Endothelial cell of umbilical vein (primary cell): ENCODE measurements at regions not wholly inside any gene's neighbourhood (a gene's known extent, or its start where the extent isn't known, plus 50 kb on each side); places are given as distances from the start of the nearest gene placed in this dataset.

ENCODE experiments used
- BruUV-seq: library from RNA; stranded (reverse); fragments of 400-500 nt; replicated peaks from 2 replicates; lab custom pipeline; 2021; lab: Mats Ljungman, UMichigan
- CTCF ChIA-PET: fragments of 300-600, 350-600 bp; sonication (Branson Sonifier 250); formaldehyde crosslinking; loops from one replicate; lab custom pipeline; 2021; ENCODE audit warnings: antibody characterized with exemption, inconsistent platforms; lab: Charles Lee
- POLR2A ChIA-PET: fragments of 300-600, 350-600 bp; sonication (Branson Sonifier 250); formaldehyde crosslinking; loops from one replicate; lab custom pipeline; 2021; ENCODE audit warnings: antibody characterized with exemption, inconsistent platforms; lab: Charles Lee
- DNase-seq: peaks from one replicate; pipeline ENCODE4 v3.0.0-alpha.2; 2011; ENCODE audit warnings: low read depth, low spot score
- FAIRE-seq: peaks from 2 replicates; lab custom pipeline; 2011; peaks lifted over from hg19 to GRCh38; lab: Jason Lieb, UNC
- H2AFZ ChIP-seq: 2 replicates; pipeline ENCODE4 v1.6.0; 2012; ENCODE audit warnings: low read depth, low read length, control low read depth, inconsistent platforms
- H3K27ac ChIP-seq: 2 replicates; pipeline ENCODE4 v1.5.1; 2011; ENCODE audit warnings: low read depth, mild to moderate bottlenecking, control low read depth, low read length, moderate library complexity; ENCODE audit not compliant: insufficient read depth
- H3K27me3 ChIP-seq, 2 experiments: 2 replicates each; pipeline versions ENCODE4 v1.6.0 to v1.6.1; 2011; ENCODE audit warnings: low read length in 2 of 2, mixed read lengths in 1 of 2; ENCODE audit not compliant: control insufficient read depth in 2 of 2, insufficient read depth in 2 of 2
- H3K36me3 ChIP-seq, 2 experiments: 2 replicates in 1 of 2; 3 replicates in 1 of 2; pipeline ENCODE4 v1.5.1; 2011; ENCODE audit warnings: low read length in 2 of 2, mild to moderate bottlenecking in 1 of 2, moderate library complexity in 1 of 2; ENCODE audit not compliant: control insufficient read depth in 2 of 2, insufficient read depth in 2 of 2; ENCODE audit errors: extremely low read depth in 1 of 2
- H3K4me1 ChIP-seq: 3 replicates; pipeline ENCODE4 v1.5.1; 2011; ENCODE audit warnings: mild to moderate bottlenecking, low read length; ENCODE audit not compliant: control insufficient read depth, insufficient read depth; ENCODE audit errors: extremely low read depth
- H3K4me2 ChIP-seq: 2 replicates; pipeline ENCODE4 v1.6.1; 2011; ENCODE audit warnings: low read length, control low read depth, mixed read lengths; ENCODE audit not compliant: insufficient read depth
- H3K4me3 ChIP-seq, 3 experiments: fragments of 200-600 bp in 1 of 3; sonication (generic), shearing (Covaris generic) in 1 of 3; replicated peaks in 1 of 3; 2 replicates each; pipeline ENCODE4 v1.5.1; 2011 to 2016; ENCODE audit warnings: control low read depth in 3 of 3, low read length in 3 of 3, mild to moderate bottlenecking in 2 of 3, inconsistent platforms in 1 of 3, low read depth in 1 of 3, moderate library complexity in 1 of 3; ENCODE audit not compliant: insufficient read depth in 1 of 3
- H3K79me2 ChIP-seq: 2 replicates; pipeline ENCODE4 v1.6.0; 2012; ENCODE audit warnings: low read length, inconsistent platforms; ENCODE audit not compliant: control insufficient read depth, insufficient read depth
- H3K9ac ChIP-seq: replicated peaks from 2 replicates; pipeline ENCODE3; 2011; ENCODE audit warnings: low read length, control low read depth; ENCODE audit not compliant: insufficient read depth; ENCODE audit errors: extremely low read depth
- H3K9me1 ChIP-seq: replicated peaks from 3 replicates; pipeline ENCODE4 v1.6.0; 2011; ENCODE audit warnings: mild to moderate bottlenecking, low read length; ENCODE audit not compliant: control insufficient read depth, insufficient read depth; ENCODE audit errors: extremely low read depth
- H3K9me3 ChIP-seq: replicated peaks from 2 replicates; pipeline ENCODE4 v1.5.1; 2012; ENCODE audit warnings: low read length, inconsistent platforms; ENCODE audit not compliant: control insufficient read depth, insufficient read depth
- H4K20me1 ChIP-seq: replicated peaks from 2 replicates; pipeline ENCODE3; 2011; ENCODE audit warnings: mild to moderate bottlenecking, low read length; ENCODE audit not compliant: control insufficient read depth, insufficient read depth; ENCODE audit errors: extremely low read depth
- EZH2 ChIP-seq: IDR thresholded peaks from 2 replicates; pipeline ENCODE4 v1.6.1; 2012; ENCODE audit warnings: borderline replicate concordance, low read depth, mild to moderate bottlenecking, moderate library complexity, low read length, inconsistent platforms; ENCODE audit not compliant: severe bottlenecking
- FOS ChIP-seq: IDR thresholded peaks from 2 replicates; pipeline ENCODE4 v1.6.1; 2011; ENCODE audit warnings: mild to moderate bottlenecking, low read length, moderate library complexity, borderline replicate concordance; ENCODE audit not compliant: insufficient read depth
- GATA2 ChIP-seq: IDR thresholded peaks from 2 replicates; pipeline ENCODE4 v1.7.0; 2011; ENCODE audit warnings: low read depth, mild to moderate bottlenecking, moderate library complexity, mixed read lengths, low read length; ENCODE audit not compliant: insufficient read length, insufficient read depth
- JUN ChIP-seq: IDR thresholded peaks from 2 replicates; pipeline ENCODE4 v1.6.1; 2011; ENCODE audit warnings: borderline replicate concordance, low read depth; ENCODE audit not compliant: insufficient read length, insufficient read depth
- MYC ChIP-seq: IDR thresholded peaks from one replicate; pipeline ENCODE4 v1.6.1; 2011; ENCODE audit warnings: mild to moderate bottlenecking, low read depth, low read length
- POLR2A ChIP-seq: IDR thresholded peaks from 2 replicates; pipeline ENCODE4 v1.6.1; 2012; ENCODE audit warnings: low read depth, mild to moderate bottlenecking, control low read depth, low read length
- POLR2AphosphoS5 ChIP-seq: IDR thresholded peaks from 2 replicates; pipeline ENCODE4 v1.6.1; 2012; ENCODE audit warnings: low read depth, mild to moderate bottlenecking, control low read depth, low read length, moderate library complexity; ENCODE audit not compliant: insufficient read depth
- dilution Hi-C: fragments of 300-500 bp; cut with MboI; formaldehyde crosslinking; loops from one replicate; pipeline ENCODE4 v1.15.0; 2019; ENCODE audit warnings: low sequenced_read_pairs; ENCODE audit not compliant: extremely low pct_ligation_motif_present
- intact Hi-C: fragments of 100-400 bp; cut with micrococcal nuclease; formaldehyde crosslinking; loops from one replicate; pipeline ENCODE4 v1.10.0; 2022
- TF ChIP-seq, protein P1 (sequence below): IDR thresholded peaks from 2 replicates; pipeline ENCODE4 v1.6.1; 2011; ENCODE audit not compliant: insufficient read depth, insufficient read length
- TF ChIP-seq, protein P2 (sequence below), 2 donors: IDR thresholded peaks; 1 replicate in 1 of 2; 2 replicates in 1 of 2; pipeline ENCODE4 v1.5.1; 2011; ENCODE audit warnings: low read length in 2 of 2, mild to moderate bottlenecking in 2 of 2, moderate library complexity in 2 of 2, control low read depth in 1 of 2, inconsistent platforms in 1 of 2, low read depth in 1 of 2; ENCODE audit not compliant: insufficient read depth in 1 of 2; ENCODE audit errors: extremely low read depth in 1 of 2

DNA sequence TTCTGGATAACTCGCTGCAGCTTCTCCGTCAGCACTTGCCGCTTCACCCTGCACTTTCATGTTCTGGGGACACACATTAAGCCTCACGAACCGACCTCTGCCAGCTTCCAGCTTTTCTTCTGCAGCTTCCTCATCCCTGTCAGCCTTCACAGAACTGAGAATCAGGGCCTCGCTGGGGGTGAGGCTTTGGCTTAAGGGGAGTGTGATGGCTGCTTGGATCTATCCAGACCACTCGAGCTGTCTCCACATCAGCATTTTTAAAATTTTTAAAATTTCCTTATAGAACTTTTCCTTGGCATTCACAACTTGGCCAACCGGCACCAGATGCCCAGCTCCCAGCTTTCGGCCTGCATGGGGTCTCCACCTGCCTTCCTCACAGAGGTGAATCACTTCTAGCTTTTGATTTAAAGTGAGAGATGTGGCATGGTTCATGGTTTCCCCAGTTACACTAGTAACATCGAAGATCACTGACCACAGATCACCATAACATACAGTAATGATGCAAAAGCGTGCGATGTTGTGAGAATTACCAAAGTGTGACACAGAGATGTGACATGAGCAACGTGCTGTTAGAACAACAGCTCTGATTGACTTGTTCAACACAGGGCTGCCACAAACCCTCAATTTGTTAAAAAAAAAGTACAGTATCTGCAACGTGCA, 139.1 kb upstream of the C14orf180 start:
- Histone ChIP-seq H3K9me3 (no peaks in the 10 kb centered on the region), H3K9ac (no peak overlapping the region), H3K4me2 (no peak overlapping the region), H3K4me1 (peaks cover 16% of the 10 kb centered on the region), H3K27ac (no peak overlapping the region), H3K79me2 (no peaks in the 10 kb centered on the region), H3K36me3 (no peaks in the 10 kb centered on the region), H3K4me3 (no peak overlapping the region), H4K20me1 (no peaks in the 10 kb centered on the region), H3K9me1 (no peaks in the 10 kb centered on the region), H3K27me3 (no peaks in the 10 kb centered on the region), H2AFZ (no peak overlapping the region)
- BruUV-seq = no TSS peak
- dilution Hi-C loops = no loop called here
- FAIRE-seq = no peak
- DNase-seq = no peak
- TF ChIP-seq POLR2AphosphoS5 (no peak), GATA2 (no peak), EZH2 (no peak), MYC (no peak), JUN (no peak), FOS (no peak), POLR2A (no peak)
- TF ChIP-seq, protein P1, sequence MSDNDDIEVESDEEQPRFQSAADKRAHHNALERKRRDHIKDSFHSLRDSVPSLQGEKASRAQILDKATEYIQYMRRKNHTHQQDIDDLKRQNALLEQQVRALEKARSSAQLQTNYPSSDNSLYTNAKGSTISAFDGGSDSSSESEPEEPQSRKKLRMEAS = no peak
- TF ChIP-seq, protein P2, sequence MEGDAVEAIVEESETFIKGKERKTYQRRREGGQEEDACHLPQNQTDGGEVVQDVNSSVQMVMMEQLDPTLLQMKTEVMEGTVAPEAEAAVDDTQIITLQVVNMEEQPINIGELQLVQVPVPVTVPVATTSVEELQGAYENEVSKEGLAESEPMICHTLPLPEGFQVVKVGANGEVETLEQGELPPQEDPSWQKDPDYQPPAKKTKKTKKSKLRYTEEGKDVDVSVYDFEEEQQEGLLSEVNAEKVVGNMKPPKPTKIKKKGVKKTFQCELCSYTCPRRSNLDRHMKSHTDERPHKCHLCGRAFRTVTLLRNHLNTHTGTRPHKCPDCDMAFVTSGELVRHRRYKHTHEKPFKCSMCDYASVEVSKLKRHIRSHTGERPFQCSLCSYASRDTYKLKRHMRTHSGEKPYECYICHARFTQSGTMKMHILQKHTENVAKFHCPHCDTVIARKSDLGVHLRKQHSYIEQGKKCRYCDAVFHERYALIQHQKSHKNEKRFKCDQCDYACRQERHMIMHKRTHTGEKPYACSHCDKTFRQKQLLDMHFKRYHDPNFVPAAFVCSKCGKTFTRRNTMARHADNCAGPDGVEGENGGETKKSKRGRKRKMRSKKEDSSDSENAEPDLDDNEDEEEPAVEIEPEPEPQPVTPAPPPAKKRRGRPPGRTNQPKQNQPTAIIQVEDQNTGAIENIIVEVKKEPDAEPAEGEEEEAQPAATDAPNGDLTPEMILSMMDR (IDR thresholded peaks at IDR 0.05; ENCODE audit: extremely low read depth in 1 of 2, insufficient read depth in 1 of 2, low read depth in 1 of 2, low read length in 2 of 2) = no peak
- ChIA-PET POLR2A (no interaction called here), CTCF (interaction anchor here (1.2 to 1.3 kb wide), 2 partner anchors 17 to 124 kb away, joined by 3 read pairs; no protein-coding TSS in a partner anchor)
- intact Hi-C loops = no loop called here
